NOMO-1 treated with dmso at 0.1 percent for 144 hours (cell line): ENCODE measurements at regions not wholly inside any gene's neighbourhood (a gene's known extent, or its start where the extent isn't known, plus 50 kb on each side); places are given as distances from the start of the nearest gene placed in this dataset.
A peak's percentile ranks its signal among the peaks of the same experiment; 100 is the strongest.

ENCODE experiments used
- DNase-seq: peaks from one replicate; lab custom pipeline; 2025; ENCODE audit not compliant: unreplicated experiment; lab: John Stamatoyannopoulos, UW

- no peak for DNase-seq
These were observed 137.8 kb upstream of the GYPC start for GRCh38 chr2:126518196-126518595.

- DNase-seq: peak; percentile 2
These were observed 128.0 kb upstream of the GYPC start for GRCh38 chr2:126527836-126528490.

GRCh38 chr2:126531029-126531428, 124.9 kb upstream of the GYPC start:
- DNase-seq: no peak

- DNase-seq: no peak
These were observed 121.5 kb upstream of the GYPC start for GRCh38 chr2:126534478-126534877.

DNA sequence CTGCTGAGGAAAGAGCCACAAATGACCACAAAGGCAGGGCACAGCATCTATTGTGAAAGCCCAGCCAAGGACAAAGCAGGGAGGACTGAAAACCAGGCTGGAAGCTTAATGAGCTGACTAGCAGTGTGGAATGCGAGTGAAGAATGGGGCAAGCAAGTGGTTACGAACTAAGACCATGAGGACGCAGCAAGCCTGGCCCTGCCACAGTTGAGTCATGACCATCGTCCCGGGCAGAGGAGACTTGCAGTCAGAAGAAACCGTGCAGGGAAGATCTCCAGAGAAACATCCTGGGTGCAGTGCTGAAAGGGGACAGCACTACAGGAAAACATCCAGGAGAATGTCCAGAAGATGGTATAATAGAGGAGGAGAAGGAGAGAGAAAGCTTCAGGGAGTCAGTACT, 120.5 kb upstream of the GYPC start:
- no peak for DNase-seq

GRCh38 chr2:126536605-126537200, 119.3 kb upstream of the GYPC start:
- no peak for DNase-seq

DNA sequence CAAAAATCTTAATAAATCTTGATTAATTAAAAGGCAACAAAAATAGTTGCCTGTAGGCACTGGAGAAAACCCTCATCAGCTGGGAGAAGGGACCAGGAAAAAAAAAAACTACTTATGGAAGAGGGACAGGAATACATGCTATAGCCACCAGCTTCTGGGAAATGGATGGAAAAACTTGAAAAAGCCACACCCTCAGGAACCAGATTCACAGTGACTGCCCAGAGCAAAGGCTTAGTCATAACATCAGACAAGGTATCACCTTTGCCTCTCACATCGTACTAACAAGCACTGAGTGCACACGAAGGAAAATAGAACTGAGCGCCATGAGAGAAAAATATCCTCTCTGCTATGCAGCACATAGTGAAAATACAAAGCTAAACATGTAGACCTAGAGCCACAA, 116.9 kb upstream of the GYPC start:
- no peak for DNase-seq

- no peak for DNase-seq
These were observed 113.7 kb upstream of the GYPC start for GRCh38 chr2:126542247-126542646.

- DNase-seq: no peak
These were observed 112.9 kb upstream of the GYPC start for GRCh38 chr2:126543081-126543480.

- DNase-seq: no peak
These were observed 97.9 kb upstream of the GYPC start for GRCh38 chr2:126558029-126558428.

DNA sequence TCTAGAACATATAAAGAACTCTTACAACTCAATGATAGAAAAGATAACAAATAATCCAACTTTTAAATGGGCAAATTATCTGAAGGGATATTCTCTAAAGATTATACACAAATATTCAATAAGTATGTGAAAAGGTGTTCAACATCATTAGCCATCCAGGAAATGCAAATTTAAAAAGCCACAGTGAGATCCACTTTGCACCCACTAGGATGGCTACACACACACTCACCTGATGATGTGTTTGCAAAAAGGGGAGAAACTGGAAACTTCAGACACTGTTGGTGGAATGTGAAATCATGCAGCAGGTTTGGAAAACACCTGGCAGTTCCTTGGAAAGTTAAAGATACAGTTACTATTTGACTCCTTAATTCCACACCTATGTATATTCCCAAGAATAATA, 87.2 kb upstream of the GYPC start:
- DNase-seq: no peak

DNA sequence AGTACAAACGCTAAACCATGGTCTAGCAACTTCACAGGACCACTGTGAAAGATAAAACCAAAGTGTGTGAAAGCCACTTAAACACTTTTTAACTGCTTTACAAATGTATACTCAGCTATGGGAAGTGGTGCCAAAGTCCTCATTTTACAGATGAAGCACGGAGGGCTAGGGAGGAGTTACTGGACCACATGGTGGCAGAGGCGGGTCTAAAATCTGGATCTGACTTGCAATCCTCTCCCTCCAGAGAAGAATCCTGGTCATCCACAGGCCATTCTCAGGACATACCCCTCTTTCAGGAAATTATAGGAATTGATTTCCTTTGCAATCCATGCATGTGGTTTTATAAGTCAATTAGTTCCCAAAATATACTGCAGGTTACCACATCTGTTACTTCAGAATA, 84.6 kb upstream of the GYPC start:
- DNase-seq: no peak

DNA sequence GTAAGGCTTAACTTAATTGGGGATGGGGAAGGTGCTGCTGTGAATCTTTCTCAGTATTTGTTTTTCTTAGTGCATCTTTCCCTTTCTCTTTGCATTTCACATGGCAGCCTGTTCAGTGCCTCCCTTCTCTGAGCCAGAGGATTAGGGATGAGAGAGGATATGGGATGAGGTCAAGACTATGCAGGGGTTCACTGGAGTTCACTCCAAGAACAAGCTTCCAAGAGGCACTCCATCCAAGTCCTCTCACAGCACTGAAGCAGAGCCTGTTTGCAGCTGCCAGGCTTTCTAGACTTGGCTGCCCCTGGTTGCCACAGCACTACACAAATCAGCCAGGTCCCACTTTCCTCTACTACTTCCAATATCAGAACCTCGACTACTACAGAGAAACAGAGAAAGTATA, 80.3 kb upstream of the GYPC start:
- DNase-seq: no peak

- DNase-seq: no peak
These were observed 76.1 kb upstream of the GYPC start for GRCh38 chr2:126579868-126580267.

GRCh38 chr2:126586317-126586716, 69.6 kb upstream of the GYPC start:
- no peak for DNase-seq

- no peak for DNase-seq
These were observed 56.9 kb upstream of the GYPC start for GRCh38 chr2:126599062-126599461.

- no peak for DNase-seq
These were observed 55.2 kb upstream of the GYPC start for GRCh38 chr2:126600742-126601141.

- no peak for DNase-seq
These were observed 53.6 kb upstream of the GYPC start for GRCh38 chr2:126602334-126602733.
